Neutrophil (primary cell): ENCODE measurements at regions not wholly inside any gene's neighbourhood (a gene's known extent, or its start where the extent isn't known, plus 50 kb on each side); places are given as distances from the start of the nearest gene placed in this dataset.
A peak's percentile ranks its signal among the peaks of the same experiment; 100 is the strongest.

Source experiments
- H3K27ac ChIP-seq: fragments of 200-600 bp; sonication (generic); 2 replicates; pipeline ENCODE4 v1.5.1; 2016; ENCODE audit warnings: mild to moderate bottlenecking, moderate library complexity
- H3K27me3 ChIP-seq: fragments of 200-600 bp; sonication (generic); 2 replicates; pipeline ENCODE4 v1.6.0; 2016; ENCODE audit warnings: mild to moderate bottlenecking
- H3K36me3 ChIP-seq: fragments of 200-600 bp; sonication (generic); 2 replicates; pipeline ENCODE4 v1.5.1; 2017
- H3K4me1 ChIP-seq, 2 experiments: fragments of 200-600 bp in 1 of 2; sonication (generic) in 1 of 2; 1 replicate in 1 of 2; 2 replicates in 1 of 2; pipeline versions ENCODE4 v1.5.1 to v1.6.1; 2013 to 2016; ENCODE audit warnings: low read depth in 1 of 2, low read length in 1 of 2, mild to moderate bottlenecking in 1 of 2, moderate library complexity in 1 of 2; ENCODE audit not compliant: control insufficient read depth in 1 of 2, insufficient read depth in 1 of 2
- H3K4me3 ChIP-seq, 2 experiments: fragments of 200-600 bp in 1 of 2; sonication (generic) in 1 of 2; 1 replicate in 1 of 2; 2 replicates in 1 of 2; pipeline ENCODE4 v1.5.1; 2013 to 2016; ENCODE audit warnings: low read depth in 1 of 2, low read length in 1 of 2, mild to moderate bottlenecking in 1 of 2, moderate library complexity in 1 of 2
- H3K9me3 ChIP-seq: fragments of 200-600 bp; sonication (generic); 2 replicates; pipeline ENCODE4 v1.5.1; 2016
- TF ChIP-seq, protein P1 (sequence below): fragments of 200-600 bp; sonication (generic); IDR thresholded peaks from 2 replicates; pipeline ENCODE4 v1.5.1; 2016; ENCODE audit warnings: antibody characterized with exemption

DNA sequence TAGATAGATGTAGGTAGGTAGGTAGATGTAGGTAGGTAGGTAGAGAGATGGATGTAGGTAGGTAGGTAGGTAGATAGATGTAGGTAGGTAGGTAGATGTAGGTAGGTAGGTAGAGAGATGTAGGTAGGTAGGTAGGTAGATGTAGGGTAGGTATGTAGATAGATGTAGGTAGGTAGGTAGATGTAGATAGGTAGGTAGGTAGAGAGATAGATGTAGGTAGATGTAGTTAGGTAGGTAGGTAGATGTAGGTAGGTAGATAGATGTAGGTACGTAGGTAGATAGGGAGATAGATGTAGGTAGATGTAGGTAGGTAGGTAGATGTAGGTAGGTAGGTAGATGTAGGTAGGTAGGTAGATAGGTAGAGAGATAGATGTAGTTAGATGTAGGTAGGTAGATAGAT is 62.3 kb upstream of the MORC3 start:
- Histone ChIP-seq H3K27me3 (no peaks in the 10 kb centered on the region), H3K4me1 (peaks cover 5 to 6% of the 10 kb centered on the region in 2 experiments), H3K4me3 (no peak overlapping the region), H3K9me3 (no peaks in the 10 kb centered on the region), H3K27ac (no peak overlapping the region), H3K36me3 (peaks cover 91% of the 10 kb centered on the region)
- TF ChIP-seq, protein P1, sequence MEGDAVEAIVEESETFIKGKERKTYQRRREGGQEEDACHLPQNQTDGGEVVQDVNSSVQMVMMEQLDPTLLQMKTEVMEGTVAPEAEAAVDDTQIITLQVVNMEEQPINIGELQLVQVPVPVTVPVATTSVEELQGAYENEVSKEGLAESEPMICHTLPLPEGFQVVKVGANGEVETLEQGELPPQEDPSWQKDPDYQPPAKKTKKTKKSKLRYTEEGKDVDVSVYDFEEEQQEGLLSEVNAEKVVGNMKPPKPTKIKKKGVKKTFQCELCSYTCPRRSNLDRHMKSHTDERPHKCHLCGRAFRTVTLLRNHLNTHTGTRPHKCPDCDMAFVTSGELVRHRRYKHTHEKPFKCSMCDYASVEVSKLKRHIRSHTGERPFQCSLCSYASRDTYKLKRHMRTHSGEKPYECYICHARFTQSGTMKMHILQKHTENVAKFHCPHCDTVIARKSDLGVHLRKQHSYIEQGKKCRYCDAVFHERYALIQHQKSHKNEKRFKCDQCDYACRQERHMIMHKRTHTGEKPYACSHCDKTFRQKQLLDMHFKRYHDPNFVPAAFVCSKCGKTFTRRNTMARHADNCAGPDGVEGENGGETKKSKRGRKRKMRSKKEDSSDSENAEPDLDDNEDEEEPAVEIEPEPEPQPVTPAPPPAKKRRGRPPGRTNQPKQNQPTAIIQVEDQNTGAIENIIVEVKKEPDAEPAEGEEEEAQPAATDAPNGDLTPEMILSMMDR = no peak

DNA sequence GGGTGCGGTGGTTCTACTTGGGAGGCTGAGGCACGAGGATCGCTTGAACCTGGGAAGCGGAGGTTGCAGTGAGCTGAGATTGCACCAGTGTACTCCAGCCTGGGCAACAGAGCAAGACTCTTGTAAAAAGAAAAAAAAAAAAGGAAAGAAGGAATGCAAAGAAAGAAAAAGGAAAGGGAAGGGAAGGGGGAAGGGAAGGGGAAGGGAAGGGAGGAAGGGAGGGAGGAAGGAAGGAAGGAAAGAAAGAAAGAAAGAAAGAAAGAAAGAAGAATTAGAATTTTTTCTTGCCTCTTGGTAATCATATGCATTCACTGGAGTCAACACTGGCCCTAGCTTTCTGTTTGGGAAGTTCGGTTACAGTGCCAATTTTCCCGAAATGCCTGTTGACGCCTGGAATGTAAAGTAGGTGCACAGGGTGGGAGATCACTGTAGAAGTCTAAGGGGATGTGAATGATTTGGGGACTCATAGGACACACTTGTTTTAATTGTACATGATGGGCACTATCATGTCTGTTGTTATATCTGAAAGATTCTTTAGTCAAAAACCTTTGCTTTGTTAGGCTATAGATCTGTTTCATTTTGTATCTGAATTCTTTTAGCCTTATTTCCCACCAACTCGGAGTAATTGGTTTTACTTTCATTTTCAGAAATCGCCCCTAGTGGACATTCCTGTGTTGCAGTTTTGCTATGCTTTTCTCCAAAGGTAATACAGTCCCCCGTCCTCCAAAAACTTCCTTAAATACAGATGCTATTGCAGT is 59.8 kb upstream of the MORC3 start:
- no peaks in the 10 kb centered on the region for H3K9me3 ChIP-seq
- no peaks in the 10 kb centered on the region for H3K27me3 ChIP-seq
- TF ChIP-seq, protein P1 = peak; percentile 81
- peak overlapping the region; percentile 71 for H3K27ac ChIP-seq
- H3K4me1 ChIP-seq = peaks cover 5 to 6% of the 10 kb centered on the region in 2 experiments
- peaks cover 88% of the 10 kb centered on the region for H3K36me3 ChIP-seq
- peak overlapping the region in 1 of 2 experiments; percentile 21 for H3K4me3 ChIP-seq

DNA sequence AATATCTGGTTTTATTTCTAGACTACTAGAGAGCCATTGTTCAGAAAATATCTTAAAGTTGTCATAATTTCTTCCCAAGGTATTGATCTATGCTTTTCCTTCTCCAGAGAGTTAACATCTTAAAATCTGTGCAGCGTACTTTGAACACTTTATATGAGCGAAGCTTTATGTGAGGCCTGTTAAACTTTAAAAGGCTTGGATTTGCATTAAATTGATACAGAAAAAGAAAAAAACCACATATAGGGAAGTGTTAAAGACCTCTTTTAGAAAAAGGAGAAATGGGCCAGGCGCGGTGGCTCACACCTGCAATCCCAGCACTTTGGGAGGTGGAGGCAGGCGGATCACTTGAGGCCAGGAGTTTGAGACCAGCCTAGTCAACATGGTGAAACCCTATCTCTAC is 59.2 kb upstream of the MORC3 start:
- Histone ChIP-seq H3K4me1 (peaks cover 5 to 6% of the 10 kb centered on the region in 2 experiments), H3K36me3 (peaks cover 88% of the 10 kb centered on the region), H3K4me3 (no peak overlapping the region), H3K27me3 (no peaks in the 10 kb centered on the region), H3K27ac (peak overlapping the region; percentile 71), H3K9me3 (no peaks in the 10 kb centered on the region)
- TF ChIP-seq, protein P1 = peak; percentile 18

DNA sequence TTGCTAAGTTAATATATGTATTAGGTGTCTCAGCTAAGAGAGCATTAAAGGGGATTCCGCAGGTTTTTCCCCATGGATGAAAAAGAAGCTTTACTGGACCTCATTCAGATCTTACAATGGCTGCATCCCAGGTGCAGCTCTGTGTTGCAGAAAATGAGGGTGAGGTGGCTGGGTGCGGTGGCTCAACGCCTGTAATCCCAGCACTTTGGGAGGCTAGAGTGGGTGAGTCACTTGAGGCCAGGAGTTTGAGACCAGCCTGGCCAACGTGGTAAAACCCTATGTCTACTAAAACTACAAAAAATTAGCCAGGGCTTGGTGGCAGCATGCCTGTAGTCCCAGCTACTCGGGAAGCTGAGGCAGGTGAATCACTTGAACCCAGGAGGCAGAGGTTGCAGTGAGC is 58.5 kb upstream of the MORC3 start:
- TF ChIP-seq, protein P1 = no peak
- H3K27ac ChIP-seq = no peak overlapping the region
- H3K4me3 ChIP-seq = no peak overlapping the region
- peaks cover 5 to 6% of the 10 kb centered on the region in 2 experiments for H3K4me1 ChIP-seq
- peaks cover 88% of the 10 kb centered on the region for H3K36me3 ChIP-seq
- H3K27me3 ChIP-seq = no peaks in the 10 kb centered on the region
- H3K9me3 ChIP-seq = no peaks in the 10 kb centered on the region

DNA sequence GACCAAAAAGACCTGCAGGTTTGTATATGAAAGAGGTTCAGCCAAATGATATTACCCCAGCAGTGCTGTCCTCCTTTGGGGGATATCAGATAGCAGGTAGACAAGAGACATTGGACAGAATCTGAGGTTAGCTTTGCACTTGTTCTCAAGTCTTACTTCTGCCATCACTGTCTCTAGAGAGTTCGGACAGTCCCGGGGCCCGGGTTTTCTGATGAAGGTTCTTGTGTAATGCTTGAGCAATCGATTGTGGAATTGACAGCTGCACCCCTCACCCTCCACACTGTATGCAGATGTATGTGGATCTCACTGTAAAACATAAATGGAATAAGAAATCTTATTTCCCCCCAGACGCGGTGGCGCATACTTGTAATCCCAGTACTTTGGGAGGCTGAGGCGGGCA is 56.2 kb upstream of the MORC3 start:
- H3K9me3 ChIP-seq = no peaks in the 10 kb centered on the region
- peaks cover 87% of the 10 kb centered on the region for H3K36me3 ChIP-seq
- TF ChIP-seq, protein P1 = no peak
- H3K27ac ChIP-seq = no peak overlapping the region
- no peak overlapping the region for H3K4me3 ChIP-seq
- H3K4me1 ChIP-seq = peaks cover 5 to 6% of the 10 kb centered on the region in 2 experiments
- H3K27me3 ChIP-seq = no peaks in the 10 kb centered on the region
